ENCODE measurements at regions not wholly inside any gene's neighbourhood (a gene's known extent, or its start where the extent isn't known, plus 50 kb on each side); places are given as distances from the start of the nearest gene placed in this dataset.

GRCh38 chr7:45434167-45434784, 139.9 kb upstream of the ADCY1 start:
- TF ChIP-seq CTCF (IDR thresholded peaks at IDR 0.05), result no peak
- no peak for TF ChIP-seq POLR2A (IDR thresholded peaks at IDR 0.05)
